ENCODE measurements at regions not wholly inside any gene's neighbourhood (a gene's known extent, or its start where the extent isn't known, plus 50 kb on each side); places are given as distances from the start of the nearest gene placed in this dataset.

DNA sequence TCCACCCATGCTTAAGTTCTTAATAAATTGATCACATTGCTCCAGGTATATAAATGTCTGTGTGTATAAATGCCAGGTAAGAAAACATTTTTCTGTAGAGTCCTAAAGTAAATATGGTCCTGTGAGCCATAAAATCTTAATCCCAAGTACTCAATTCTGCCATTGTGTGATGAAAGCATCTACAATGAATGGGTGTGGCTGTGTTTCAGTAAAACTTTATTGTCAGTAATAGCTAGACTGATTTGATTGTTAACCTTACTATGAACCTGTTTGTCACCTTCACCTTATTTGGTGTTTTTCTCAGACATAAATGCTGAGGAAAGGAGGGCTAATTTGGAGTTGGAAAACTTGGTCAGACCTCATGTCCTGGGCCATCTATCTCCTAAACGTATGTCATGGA is 683.5 kb upstream of the GRM7 start:
- no peak for DNase-seq (ENCODE audit: low read depth, low spot score)

DNA sequence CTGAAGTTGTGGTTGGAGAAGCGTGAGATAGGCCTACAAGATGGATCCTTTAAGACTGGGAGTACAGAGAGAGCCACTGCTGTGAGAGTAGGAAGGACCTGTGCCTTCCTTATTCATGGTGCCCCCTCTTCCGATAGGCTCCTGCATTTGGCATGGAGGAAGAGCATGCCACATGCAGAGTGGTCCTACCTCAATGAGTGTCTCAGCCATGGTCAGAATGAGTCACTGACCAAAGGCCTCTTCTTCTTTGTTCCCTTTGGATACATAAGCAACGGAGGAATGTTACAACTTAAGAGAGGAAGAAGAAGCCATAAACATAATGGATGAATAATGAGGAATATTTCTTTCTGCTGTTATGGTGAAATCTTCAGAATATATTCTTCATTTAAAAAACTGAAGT is 681.2 kb upstream of the GRM7 start:
- no peak for DNase-seq (ENCODE audit: low read depth, low spot score)

DNA sequence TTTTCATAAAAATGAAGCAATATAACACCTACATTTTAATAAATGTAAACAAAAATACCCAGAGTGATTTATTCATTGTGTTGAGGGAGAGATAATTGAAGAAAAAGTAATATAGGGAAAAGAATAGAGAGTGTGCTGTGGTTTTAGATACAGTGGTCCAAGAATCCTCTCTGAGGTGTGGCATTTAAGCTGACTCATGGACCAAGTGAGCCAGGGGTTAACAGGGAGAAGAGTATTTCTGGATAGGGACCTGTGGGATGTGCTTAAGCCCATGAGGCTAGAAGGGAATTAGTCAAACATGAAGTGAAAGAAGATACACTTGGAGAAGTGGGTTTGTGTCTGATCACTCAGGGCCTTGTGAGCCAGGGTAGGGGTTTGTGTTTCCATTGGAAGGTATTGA is 680.7 kb upstream of the GRM7 start:
- no peak for DNase-seq (ENCODE audit: low read depth, low spot score)

DNA sequence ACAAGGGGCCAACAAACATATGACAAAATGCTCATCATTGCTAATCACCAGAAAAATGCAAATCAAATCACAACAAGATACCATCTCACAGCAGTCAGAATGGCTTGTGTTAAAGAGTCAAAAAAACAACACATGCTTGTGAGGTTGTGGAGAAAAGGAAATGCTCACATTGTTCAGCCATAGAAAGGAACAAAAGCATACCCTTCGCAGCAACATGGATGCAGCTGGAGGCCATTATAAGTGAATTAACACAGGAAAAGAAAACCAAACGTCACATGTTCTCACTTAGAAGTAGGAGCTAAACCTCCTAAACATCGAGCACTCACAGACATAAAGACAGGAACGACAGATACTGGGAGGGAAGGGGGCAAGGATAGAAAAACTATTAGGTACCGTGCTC is 678.4 kb upstream of the GRM7 start:
- no peak for DNase-seq (ENCODE audit: low read depth, low spot score)

DNA sequence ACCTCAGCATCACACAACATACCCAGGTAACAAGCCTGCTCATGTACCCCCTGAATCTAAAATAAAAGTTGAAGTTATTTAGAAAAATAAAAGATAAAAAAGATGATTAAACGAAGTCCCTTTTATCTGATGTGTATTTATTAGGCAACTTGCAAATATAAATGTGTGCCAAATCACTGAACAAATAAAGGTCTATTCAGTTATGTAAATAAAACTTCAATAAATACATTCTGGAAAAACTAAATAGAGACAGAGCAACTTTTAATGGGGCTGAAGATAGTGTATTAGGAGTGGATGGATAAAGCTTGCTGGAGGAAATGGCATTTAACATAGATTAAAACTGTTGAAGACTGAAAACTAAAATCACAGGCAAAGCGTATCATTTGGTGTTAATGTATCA is 678.0 kb upstream of the GRM7 start:
- no peak for DNase-seq (ENCODE audit: low read depth, low spot score)

DNA sequence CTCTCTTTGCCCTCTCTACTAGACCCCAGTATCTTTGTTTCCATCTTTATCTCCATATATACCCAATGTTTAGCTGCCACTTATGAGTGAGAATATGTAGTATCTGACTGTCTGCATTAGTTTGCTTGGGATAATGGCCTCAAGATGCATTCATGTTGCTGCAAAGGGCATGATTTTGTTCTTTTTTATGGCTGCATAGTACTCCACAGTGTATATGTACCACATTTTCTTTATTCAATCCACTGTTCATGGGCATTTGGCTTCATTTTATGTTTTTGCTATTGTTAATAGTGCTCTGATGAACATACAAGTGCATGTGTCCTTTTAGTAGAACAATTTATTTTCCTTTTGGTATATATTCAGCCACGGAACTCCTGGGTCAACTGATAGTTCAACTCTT is 671.5 kb upstream of the GRM7 start:
- no peak for DNase-seq (ENCODE audit: low read depth, low spot score)

DNA sequence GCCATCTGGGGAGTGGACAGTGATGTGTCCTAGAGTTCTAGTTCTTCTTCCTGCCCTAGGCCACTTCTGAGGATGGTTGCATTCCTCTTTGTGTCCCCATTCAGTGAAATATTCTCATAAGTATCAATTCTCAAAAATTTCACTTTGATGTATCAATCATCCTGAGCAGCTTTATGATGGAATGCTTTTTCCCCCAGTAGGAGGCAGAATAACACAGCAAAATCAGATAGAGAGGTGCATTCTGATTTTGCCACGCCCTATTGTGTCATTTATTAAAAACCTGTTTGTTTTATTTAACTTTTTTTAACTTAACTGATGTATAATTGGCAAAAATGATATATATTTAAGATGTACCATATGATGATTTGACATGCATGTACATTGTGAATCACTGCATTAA is 656.0 kb upstream of the GRM7 start:
- no peak for DNase-seq (ENCODE audit: low read depth, low spot score)

DNA sequence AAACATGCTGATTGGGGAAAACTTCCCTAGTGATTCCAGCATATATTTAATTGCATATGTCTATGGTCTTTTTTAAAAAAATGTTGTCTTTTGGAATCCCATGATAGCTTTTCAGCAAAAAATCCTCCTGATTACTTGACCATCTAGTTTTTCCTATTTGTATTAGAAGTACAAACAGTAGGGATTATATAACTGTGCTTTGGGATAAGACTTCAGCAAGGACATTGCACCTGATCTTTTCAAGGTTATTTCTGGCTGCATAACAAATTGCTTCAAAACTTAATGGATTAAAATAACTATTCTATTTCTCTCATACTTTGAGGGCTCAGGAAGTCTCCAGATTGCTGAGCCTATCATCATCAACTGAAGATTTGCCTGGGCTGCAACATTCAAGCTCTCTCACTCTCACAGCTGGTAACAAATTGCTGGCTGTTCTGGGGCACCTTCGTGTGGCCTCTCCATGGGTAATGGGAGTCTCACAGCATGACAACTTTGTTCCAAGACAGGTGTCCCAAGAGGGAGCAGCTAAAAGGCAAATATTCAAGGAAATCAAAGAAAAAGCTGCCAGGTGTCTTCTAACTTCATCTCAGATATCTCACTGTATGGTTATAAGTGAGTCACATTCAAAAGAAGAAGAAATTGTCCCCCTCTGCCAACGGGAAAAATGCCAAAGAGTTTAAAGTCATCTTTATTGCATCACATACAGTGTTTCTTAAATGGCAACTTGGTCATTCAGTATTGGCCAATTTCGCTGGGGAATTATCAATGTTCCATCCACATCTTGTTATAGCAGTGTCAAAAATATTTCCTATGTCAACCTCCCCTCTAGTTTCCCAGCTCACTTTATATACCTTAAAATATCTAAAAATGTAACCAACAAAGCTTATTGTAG is 644.5 kb upstream of the GRM7 start:
- no peak for DNase-seq (ENCODE audit: low read depth, low spot score)

DNA sequence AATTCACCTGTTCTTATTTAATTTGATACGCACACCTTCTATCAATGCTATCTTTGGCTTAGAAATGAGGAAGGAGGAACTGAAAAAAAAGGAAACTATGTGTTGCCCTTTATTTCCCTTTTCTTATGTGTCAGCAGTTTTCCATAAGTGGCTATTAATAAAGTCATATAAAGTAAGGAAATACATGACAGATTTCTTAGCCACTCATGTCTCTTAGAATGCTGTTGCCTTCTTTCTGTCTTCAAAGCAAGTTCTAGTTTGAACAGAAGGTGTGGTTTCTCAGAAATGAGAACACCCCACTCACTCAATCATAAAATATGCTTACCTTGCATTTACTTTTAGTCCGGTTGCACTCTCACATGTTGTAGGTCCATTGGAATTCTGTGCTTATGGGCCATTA is 640.5 kb upstream of the GRM7 start:
- DNase-seq (ENCODE audit: low read depth, low spot score): no peak

DNA sequence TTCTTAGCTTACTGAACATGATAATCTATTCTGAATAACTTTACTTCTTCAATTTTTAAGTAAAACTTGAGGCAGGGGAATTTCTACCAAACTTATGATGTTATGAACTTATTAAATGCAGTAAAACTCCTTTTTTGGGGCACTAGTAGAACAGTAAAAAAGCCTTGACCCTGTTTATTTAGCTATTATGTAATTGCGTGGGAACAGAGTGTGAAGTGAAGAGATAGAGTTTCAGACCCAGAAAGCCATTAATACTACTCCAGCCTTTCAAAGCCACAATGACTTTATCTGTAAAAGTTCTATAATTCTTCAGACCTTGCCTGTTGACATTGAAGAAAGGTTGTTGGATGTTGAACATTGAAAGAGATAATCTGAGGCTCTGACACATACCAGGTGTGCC is 638.8 kb upstream of the GRM7 start:
- no peak for DNase-seq (ENCODE audit: low read depth, low spot score)

DNA sequence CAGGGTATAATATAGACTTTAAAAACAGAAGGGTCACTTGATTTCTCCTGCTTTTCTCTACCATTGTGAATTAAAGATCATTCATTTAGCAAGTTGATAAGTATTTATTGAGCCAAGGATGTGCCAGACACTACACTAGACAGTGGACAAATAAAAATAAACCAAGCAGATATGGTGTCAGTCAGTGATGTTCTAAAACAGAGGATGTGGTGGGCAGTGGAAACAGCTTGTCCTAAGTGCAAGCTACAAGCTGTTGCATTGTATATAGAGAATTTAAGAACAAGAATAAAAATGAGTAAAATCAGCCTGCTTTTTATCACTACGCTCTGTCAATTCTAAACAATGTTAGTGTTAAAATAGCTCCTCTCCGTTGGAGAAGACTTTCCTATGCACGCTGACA is 637.3 kb upstream of the GRM7 start:
- DNase-seq (ENCODE audit: low read depth, low spot score): no peak

DNA sequence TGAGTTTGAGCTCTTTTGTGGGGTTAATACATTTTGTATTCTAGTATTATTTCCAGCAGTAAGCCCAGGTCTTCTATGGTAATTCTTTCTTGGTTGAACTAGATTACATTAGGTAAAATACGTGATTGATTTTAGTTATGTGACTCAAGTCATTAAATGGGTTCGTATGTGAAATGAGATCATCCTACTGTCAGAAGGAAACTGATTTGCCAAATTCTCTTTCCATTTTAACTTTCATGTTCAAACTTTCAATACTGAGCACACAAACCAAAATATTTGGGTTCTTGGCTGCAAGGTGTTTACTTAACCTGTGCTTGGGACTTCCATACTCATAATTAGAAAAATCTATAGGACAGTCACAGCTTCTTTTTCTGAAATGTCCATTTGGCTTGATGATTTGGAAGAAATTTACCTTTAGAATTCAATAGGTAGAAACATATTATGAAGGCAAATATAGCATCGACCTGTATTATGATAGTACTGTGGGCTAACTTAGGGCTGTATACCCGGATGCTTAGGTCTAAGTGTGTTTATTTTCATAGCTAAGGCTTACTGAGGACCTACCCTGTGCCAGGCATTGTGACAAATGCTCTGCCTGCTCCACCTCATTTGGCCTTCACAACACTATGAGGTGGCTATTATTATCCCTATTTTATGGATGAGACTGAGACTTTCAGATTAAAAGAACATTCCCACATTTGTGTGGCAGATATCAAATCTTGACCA is 631.8 kb upstream of the GRM7 start:
- DNase-seq (ENCODE audit: low read depth, low spot score): no peak

DNA sequence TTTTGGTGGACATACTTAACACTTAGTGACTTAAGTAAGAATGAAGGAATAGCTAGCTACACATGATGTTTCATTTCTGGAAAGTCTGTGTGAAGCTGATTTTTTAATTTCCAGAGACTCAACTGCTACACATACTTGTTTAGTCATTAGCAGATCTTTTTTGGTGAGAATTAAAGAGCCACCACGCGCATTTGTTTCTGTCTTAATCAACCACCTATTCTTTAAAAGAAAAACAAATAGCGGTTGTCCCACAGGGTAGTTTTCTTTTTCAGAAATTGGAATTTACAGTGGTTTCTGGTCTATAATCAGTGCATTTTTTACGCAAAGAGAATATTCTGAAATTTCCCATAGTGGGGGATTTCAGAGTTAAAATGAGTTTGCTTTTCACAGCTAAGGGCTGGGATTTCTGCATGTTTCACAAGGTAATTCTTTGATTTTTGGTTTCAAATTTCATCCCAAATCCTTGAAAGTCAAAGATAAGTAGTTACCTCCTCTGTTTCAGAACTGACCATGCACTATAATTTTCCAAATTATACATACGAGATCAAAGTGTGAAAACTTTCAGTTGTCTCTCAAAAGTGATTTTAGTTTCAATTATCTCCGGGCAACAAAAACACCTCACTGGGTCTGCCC is 631.0 kb upstream of the GRM7 start:
- DNase-seq (ENCODE audit: low read depth, low spot score): no peak

DNA sequence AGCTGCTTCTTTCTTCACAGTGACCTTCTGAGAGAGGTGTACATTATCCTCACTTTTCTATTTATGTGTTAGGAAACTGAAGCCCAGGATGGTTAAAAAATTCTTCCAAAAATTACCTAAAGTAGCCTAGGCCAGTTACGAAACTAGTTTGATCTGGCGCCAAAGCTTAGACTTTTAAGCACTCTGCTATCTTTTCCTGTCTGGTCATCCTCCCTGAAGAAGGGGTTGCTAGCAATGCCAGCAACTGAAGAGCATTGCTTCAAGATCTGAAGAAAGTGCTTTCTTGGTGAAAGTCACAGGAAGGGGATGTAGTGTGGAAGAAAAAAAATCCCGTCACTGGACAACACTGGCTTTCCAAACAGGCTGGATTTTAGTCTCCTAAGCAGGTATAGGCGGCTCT is 618.8 kb upstream of the GRM7 start:
- no peak for DNase-seq (ENCODE audit: low read depth, low spot score)

DNA sequence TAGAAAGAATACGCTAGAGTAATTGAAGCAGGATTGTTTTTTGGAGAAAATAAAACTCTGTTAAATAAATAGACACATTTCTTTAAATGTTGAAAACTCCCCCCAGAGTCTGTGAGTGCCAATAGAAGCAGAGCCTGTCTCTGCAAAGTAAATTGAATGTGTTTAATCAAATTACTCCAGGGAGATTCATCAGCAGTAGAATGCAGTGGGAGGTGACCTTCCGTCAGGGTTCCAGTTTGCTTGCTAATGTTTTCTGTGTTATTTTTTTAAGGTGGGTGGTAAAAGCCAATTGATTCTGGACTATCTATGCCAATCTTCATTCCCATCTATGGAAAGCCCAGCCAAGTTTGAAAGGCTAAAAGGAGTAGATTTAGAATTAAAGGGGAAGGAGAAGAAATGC is 612.4 kb upstream of the GRM7 start:
- no peak for DNase-seq (ENCODE audit: low read depth, low spot score)

DNA sequence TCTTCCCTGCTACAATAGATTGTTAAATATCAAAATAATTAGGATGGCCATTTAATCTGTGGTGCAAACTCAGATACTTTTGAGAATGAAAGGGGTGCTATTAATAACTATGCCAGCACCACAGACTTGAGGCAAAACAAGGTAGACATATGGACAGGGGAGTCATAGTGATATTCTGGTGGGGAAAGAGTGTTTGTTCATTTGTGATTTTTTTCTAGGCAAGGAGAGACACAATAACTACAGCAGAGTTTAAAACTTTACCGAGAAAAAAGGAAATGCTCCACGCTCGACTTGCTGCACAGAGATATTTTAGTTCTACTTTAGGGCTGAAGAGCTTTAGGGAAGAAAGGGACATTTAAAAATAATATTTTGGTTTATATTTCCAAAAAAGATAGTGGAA is 611.2 kb upstream of the GRM7 start:
- DNase-seq (ENCODE audit: low read depth, low spot score): no peak

DNA sequence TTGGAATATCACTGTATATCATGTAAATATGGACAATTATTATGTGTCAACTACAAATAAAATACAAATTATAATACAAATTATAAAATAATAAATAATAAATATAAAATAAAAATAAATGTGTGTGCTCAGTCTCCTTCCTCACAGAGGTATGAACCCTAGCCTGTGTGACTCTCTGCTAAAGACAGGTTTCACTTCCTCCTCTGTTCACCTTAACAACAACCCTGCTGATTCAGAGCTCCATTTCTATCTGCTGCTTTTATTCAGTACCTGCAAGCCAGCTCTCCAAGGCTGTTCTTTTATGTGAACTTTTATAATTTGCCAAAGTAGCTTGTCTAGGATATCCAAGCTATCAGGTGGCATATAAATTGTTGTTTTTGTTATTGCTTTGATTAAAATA is 610.7 kb upstream of the GRM7 start:
- DNase-seq (ENCODE audit: low read depth, low spot score): no peak

DNA sequence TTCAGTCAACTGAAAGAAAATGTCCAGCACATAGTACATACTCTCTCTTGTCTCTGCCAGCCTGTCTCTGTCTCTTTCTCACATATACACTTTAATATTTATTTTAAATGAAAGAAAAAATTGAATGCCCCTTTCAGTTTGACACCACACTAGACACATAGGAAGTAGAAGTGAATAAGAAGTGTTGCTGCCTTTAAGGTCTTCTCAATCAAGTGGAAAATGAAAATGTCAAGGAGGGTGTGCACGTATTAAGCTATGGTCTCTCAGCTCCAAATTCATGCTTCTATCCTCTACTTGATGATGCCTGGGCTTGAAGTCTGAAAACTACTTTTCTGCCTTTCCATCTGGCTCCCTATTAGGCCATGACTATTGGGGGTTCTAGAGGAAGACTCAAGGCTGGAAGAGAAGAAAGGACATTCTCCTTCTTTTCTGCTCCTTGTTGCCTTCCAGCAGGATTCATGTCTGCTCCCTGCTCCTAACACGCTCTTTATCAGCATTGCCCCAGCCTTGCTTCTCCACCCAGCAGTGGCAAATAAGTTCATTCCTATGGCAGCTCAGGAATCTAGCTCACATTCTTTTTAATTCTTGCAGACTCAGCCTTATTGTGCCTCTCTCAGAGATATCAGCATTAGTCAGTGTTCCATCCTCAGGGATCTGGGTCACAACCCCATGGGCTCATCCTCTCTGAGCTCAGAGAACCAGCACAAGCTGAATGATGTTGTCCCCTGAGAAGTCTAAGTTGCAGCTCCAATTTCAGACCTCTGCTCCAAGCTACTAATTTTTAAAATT is 609.1 kb upstream of the GRM7 start:
- no peak for DNase-seq (ENCODE audit: low read depth, low spot score)

DNA sequence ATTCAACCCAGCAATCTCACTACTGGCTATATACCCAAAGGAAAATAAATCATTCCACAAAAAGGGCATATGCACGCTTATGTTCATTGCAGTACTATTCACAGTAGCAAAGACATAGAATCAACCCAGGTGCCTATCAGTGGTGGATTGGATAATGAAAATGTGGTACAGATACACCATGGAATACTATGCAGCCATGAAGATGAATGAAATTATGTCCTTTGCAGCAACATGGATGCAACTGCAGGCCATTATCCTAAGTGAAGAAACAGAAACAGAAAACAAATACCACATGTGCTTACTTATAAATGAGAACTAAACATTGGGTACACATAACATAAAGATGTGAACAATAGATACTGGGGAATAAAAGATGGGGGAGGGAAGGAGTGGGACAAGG is 606.4 kb upstream of the GRM7 start:
- no peak for DNase-seq (ENCODE audit: low read depth, low spot score)

DNA sequence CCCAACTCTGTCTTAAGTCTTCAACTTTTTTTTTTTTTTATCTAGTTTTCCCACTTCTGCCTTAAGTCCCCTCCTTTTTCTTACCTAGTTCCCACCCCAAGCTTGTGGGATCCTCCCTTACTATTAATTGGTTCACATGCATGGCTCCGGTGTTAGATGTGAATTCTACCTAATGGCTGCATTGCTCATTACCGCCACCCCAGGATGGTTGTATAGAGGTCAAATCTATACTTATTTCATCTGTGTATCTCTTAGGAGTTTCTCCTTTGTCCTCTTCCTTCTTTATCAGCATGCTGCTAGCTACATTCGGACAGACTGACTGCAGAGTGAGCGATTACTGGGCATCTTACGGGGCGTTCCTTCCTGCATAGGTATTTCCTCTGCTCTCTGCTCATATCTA is 605.7 kb upstream of the GRM7 start:
- no peak for DNase-seq (ENCODE audit: low read depth, low spot score)

DNA sequence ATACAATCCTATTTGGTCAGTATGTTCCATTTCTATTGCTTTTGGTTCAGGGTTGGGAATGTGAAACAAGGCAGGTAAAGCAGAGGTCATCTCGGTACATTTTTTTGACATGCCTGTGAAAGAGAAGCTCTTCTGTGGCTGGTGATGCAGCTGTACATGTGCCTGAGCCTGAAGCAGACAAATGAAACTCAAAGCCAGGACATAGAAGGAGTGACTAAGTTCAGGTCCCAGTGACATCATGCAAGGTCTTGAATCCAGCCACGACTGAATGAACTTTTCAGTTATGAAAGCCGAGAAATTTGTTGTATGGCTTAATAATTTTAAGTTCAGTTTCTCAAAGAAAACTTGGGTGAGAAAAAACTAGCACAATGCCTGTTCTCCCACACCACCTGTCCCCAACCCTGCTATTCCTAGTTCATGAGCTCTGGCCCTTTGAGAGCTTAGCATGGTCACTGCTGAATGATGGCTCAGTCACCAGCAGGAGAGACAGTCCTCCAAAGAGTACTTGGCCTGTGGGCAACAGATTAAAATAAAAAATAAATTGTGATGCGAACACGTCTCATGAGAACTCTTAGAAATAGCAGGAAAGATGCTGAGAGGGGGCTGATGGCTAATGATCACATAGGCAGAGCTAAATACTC is 600.2 kb upstream of the GRM7 start:
- no peak for DNase-seq (ENCODE audit: low read depth, low spot score)

DNA sequence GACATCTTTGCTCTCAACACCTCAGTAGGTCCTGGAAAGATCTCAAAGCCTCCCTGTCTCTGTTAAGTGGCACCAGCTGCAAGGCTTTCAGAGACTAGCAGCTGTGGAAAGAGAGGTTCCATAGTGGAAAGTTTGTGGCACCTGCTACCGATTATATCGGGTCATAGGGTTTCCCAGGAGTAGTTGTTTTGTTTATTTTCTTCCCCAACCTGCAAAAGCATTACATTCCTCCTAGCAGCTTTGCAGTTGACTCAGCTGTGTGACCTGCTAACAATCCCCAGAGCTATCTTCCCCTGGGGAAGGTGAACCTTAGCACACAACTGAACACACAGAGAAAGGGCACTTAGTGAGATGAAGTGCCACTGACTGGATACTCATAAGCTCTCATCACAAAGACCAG is 598.9 kb upstream of the GRM7 start:
- DNase-seq (ENCODE audit: low read depth, low spot score): no peak
